ENCODE measurements at regions not wholly inside any gene's neighbourhood (a gene's known extent, or its start where the extent isn't known, plus 50 kb on each side); places are given as distances from the start of the nearest gene placed in this dataset.

GRCh38 chr16:86806181-86806837, 228.0 kb downstream of the FOXL1 start:
- DNase-seq (ENCODE audit: low read depth in 2 of 2): no peak

- no peak for DNase-seq (ENCODE audit: low read depth in 2 of 2)
Observed at GRCh38 chr16:86806838-86807351, 228.5 kb downstream of the FOXL1 start.

GRCh38 chr16:86808863-86809444, 230.6 kb downstream of the FOXL1 start:
- DNase-seq (ENCODE audit: low read depth in 2 of 2): no peak

- no peak for DNase-seq (ENCODE audit: low read depth in 2 of 2)
Observed at GRCh38 chr16:86809458-86809955, 231.2 kb downstream of the FOXL1 start.

- no peak for DNase-seq (ENCODE audit: low read depth in 2 of 2)
Observed at GRCh38 chr16:86810062-86810461, 231.7 kb downstream of the FOXL1 start.

GRCh38 chr16:86812363-86812970, 234.1 kb downstream of the FOXL1 start:
- DNase-seq (ENCODE audit: low read depth in 2 of 2): no peak

GRCh38 chr16:86814256-86814655, 235.9 kb downstream of the FOXL1 start:
- no peak for DNase-seq (ENCODE audit: low read depth in 2 of 2)

GRCh38 chr16:86816930-86817625, 238.7 kb downstream of the FOXL1 start:
- DNase-seq (ENCODE audit: low read depth in 2 of 2): no peak

GRCh38 chr16:86818671-86819532, 240.6 kb downstream of the FOXL1 start:
- DNase-seq (ENCODE audit: low read depth in 2 of 2): no peak

GRCh38 chr16:86819533-86819892, 241.2 kb downstream of the FOXL1 start:
- no peak for DNase-seq (ENCODE audit: low read depth in 2 of 2)

- no peak for DNase-seq (ENCODE audit: low read depth in 2 of 2)
Observed at GRCh38 chr16:86821895-86822294, 243.5 kb downstream of the FOXL1 start.

GRCh38 chr16:86823125-86823524, 244.8 kb downstream of the FOXL1 start:
- DNase-seq (ENCODE audit: low read depth in 2 of 2): no peak

- DNase-seq (ENCODE audit: low read depth in 2 of 2): no peak
Observed at GRCh38 chr16:86823888-86824671, 245.7 kb downstream of the FOXL1 start.

- no peak for DNase-seq (ENCODE audit: low read depth in 2 of 2)
Observed at GRCh38 chr16:86824751-86825296, 246.5 kb downstream of the FOXL1 start.

- no peak for DNase-seq (ENCODE audit: low read depth in 2 of 2)
Observed at GRCh38 chr16:86825631-86826030, 247.3 kb downstream of the FOXL1 start.

- no peak for DNase-seq (ENCODE audit: low read depth in 2 of 2)
Observed at GRCh38 chr16:86826941-86827340, 248.6 kb downstream of the FOXL1 start.

GRCh38 chr16:86827521-86827920, 249.2 kb downstream of the FOXL1 start:
- no peak for DNase-seq (ENCODE audit: low read depth in 2 of 2)

- no peak for DNase-seq (ENCODE audit: low read depth in 2 of 2)
Observed at GRCh38 chr16:86828202-86828601, 249.9 kb downstream of the FOXL1 start.

- DNase-seq (ENCODE audit: low read depth in 2 of 2): no peak
Observed at GRCh38 chr16:86828653-86829052, 250.3 kb downstream of the FOXL1 start.

GRCh38 chr16:86831366-86831765, 253.0 kb downstream of the FOXL1 start:
- no peak for DNase-seq (ENCODE audit: low read depth in 2 of 2)

Data from stimulated activated CD4-positive, alpha-beta T cell treated with anti-CD3 and anti-CD28 coated beads, Interleukin-12 subunit alpha, Interleukin-12 subunit beta, amount 100 ng/mL, for 24 hours (primary cell).